Transverse colon (tissue), 3 donors: ENCODE measurements at regions not wholly inside any gene's neighbourhood (a gene's known extent, or its start where the extent isn't known, plus 50 kb on each side); places are given as distances from the start of the nearest gene placed in this dataset.
"Not testable (repeated sequence)": the region's sequence is repeated elsewhere in the genome, so short reads cannot be mapped to it uniquely, and the experiment has no call there.

Source experiments
- CTCF ChIP-seq, 5 experiments: fragments of 200-600 bp in 3 of 5; fragments of 450-650 bp in 2 of 5; sonication (generic) in 3 of 5; IDR thresholded peaks; 1 replicate in 2 of 5; 2 replicates in 3 of 5; pipeline ENCODE4 v1.5.1; 2016 to 2017; ENCODE audit warnings: antibody characterized with exemption in 5 of 5, inconsistent platforms in 3 of 5, mild to moderate bottlenecking in 2 of 5, moderate library complexity in 1 of 5
- EP300 ChIP-seq: sonication (generic); formaldehyde crosslinking; IDR thresholded peaks from one replicate; pipeline ENCODE4 v1.6.1; 2017; ENCODE audit warnings: antibody characterized with exemption, low read depth
- POLR2A ChIP-seq: fragments of 450-650 bp; IDR thresholded peaks from one replicate; pipeline ENCODE4 v1.6.1; 2016; ENCODE audit warnings: antibody characterized with exemption, mild to moderate bottlenecking, moderate library complexity

- not testable (repeated sequence) for TF ChIP-seq CTCF (IDR thresholded peaks at IDR 0.05); POLR2A; EP300
These were observed 147.1 kb upstream of the ZNF469 start for GRCh38 chr16:88235691-88236090.
